Suprapubic skin (tissue), 3 donors: ENCODE measurements at regions not wholly inside any gene's neighbourhood (a gene's known extent, or its start where the extent isn't known, plus 50 kb on each side); places are given as distances from the start of the nearest gene placed in this dataset.

Experiments
- POLR2A ChIP-seq, 2 donors: fragments of 450-650 bp; IDR thresholded peaks; one replicate each; pipeline ENCODE4 v1.6.1; 2017; ENCODE audit warnings: antibody characterized with exemption in 2 of 2, mild to moderate bottlenecking in 2 of 2, moderate library complexity in 2 of 2
- TF ChIP-seq, protein P1 (sequence below), 2 donors: fragments of 200-600 bp in 1 of 2; fragments of 450-650 bp in 1 of 2; sonication (generic) in 1 of 2; IDR thresholded peaks; one replicate each; pipeline ENCODE4 v1.5.1; 2016 to 2019; ENCODE audit warnings: antibody characterized with exemption in 2 of 2, mild to moderate bottlenecking in 1 of 2, moderate library complexity in 1 of 2

DNA sequence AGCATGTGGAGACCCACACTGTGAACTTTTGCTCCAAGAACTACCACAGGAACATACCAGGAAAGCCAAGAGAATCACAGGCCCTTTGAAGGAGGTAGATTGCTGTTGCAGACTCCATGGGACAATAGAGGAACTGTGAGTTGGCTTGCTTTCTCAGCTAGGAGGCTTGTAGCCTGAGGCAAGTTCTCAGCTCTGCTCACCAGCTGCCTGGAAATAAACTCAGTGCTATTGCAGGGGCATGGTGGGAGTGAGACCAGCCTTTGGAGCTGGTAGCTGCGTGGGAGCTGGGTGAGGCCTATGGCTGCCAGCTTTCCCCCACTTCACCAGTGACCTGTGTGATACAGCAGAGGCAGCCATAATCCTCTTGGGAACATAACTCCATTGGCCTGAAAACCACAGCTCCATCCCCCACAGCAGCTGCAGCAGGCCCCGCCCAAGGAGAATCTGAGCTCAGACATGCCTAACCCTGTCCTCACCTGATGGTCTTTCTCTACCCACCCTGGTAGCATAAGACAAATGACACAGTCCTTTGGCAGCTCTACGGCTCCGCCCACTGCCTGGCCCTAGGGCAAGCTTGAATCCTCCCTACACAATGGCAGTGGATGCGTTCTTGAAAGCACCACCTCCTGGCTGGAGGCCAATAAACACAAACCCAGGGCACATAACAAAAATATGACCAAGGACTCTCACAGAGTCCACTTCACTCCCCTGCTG is 389.5 kb downstream of the KIF4B start:
- no peak for TF ChIP-seq POLR2A (IDR thresholded peaks at IDR 0.05)
- TF ChIP-seq, protein P1, sequence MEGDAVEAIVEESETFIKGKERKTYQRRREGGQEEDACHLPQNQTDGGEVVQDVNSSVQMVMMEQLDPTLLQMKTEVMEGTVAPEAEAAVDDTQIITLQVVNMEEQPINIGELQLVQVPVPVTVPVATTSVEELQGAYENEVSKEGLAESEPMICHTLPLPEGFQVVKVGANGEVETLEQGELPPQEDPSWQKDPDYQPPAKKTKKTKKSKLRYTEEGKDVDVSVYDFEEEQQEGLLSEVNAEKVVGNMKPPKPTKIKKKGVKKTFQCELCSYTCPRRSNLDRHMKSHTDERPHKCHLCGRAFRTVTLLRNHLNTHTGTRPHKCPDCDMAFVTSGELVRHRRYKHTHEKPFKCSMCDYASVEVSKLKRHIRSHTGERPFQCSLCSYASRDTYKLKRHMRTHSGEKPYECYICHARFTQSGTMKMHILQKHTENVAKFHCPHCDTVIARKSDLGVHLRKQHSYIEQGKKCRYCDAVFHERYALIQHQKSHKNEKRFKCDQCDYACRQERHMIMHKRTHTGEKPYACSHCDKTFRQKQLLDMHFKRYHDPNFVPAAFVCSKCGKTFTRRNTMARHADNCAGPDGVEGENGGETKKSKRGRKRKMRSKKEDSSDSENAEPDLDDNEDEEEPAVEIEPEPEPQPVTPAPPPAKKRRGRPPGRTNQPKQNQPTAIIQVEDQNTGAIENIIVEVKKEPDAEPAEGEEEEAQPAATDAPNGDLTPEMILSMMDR (IDR thresholded peaks at IDR 0.05) = no peak
